Kidney (tissue), 13 donors: ENCODE measurements at regions not wholly inside any gene's neighbourhood (a gene's known extent, or its start where the extent isn't known, plus 50 kb on each side); places are given as distances from the start of the nearest gene placed in this dataset.

Source experiments
- DNase-seq, 5 donors: peaks; one replicate each; pipeline ENCODE4 v3.0.0-alpha.2; 2013 to 2020
- FAIRE-seq: peaks from 2 replicates; lab custom pipeline; 2012; peaks lifted over from hg19 to GRCh38; lab: Jason Lieb, UNC
- H3K27ac ChIP-seq, 2 donors: one replicate each; pipeline ENCODE4 v1.7.0; 2013; ENCODE audit warnings: low read depth in 2 of 2, low read length in 2 of 2, inconsistent platforms in 1 of 2
- H3K27me3 ChIP-seq: one replicate; pipeline ENCODE4 v1.7.1; 2013; ENCODE audit warnings: low read length, inconsistent platforms; ENCODE audit not compliant: control insufficient read depth, insufficient read depth
- H3K36me3 ChIP-seq, 3 donors: one replicate each; pipeline versions ENCODE4 v1.7.0 to v1.7.1; 2013; ENCODE audit warnings: low read length in 3 of 3, control low read depth in 1 of 3, inconsistent platforms in 1 of 3; ENCODE audit not compliant: insufficient read depth in 3 of 3, control insufficient read depth in 2 of 3
- H3K4me1 ChIP-seq, 3 donors: one replicate each; pipeline versions ENCODE4 v1.7.0 to v1.7.1; 2013; ENCODE audit warnings: low read length in 3 of 3, inconsistent platforms in 1 of 3, low read depth in 1 of 3; ENCODE audit not compliant: control insufficient read depth in 2 of 3, insufficient read depth in 2 of 3
- H3K4me3 ChIP-seq, 3 donors: one replicate each; pipeline versions ENCODE4 v1.7.0 to v1.8.1; 2013; ENCODE audit warnings: low read length in 3 of 3, control low read depth in 1 of 3, inconsistent platforms in 1 of 3
- H3K9ac ChIP-seq, 3 donors: one replicate each; pipeline versions ENCODE4 v1.7.0 to v1.7.1; 2013; ENCODE audit warnings: low read length in 3 of 3, control low read depth in 1 of 3, inconsistent platforms in 1 of 3
- H3K9me3 ChIP-seq, 3 donors: one replicate each; pipeline versions ENCODE4 v1.7.0 to v1.7.1; 2013; ENCODE audit warnings: low read length in 3 of 3, control low read depth in 1 of 3, inconsistent platforms in 1 of 3; ENCODE audit not compliant: control insufficient read depth in 2 of 3, insufficient read depth in 1 of 3
- CTCF ChIP-seq: IDR thresholded peaks from 3 replicates; pipeline ENCODE4 v1.5.1; 2012; ENCODE audit warnings: mild to moderate bottlenecking, moderate library complexity, borderline replicate concordance; ENCODE audit not compliant: insufficient read depth; ENCODE audit errors: extremely low read depth
- intact Hi-C: fragments of 100-400 bp; cut with DNase I; formaldehyde crosslinking; loops from one replicate; pipeline ENCODE4 v1.11.1; 2022
- donor health status: control.
- donor health status: control.
- donor health status: control.
- donor health status: control.
- donor health status: control.
- donor health status: DM: yes; HTN: yes; CAD: no.
- donor health status: Normal renal cell carcinoma (clear cell type).

GRCh38 chr7:1298931-1299885 lies 66.5 kb downstream of the UNCX start:
- no peak overlapping the region for H3K27ac ChIP-seq
- no peak for TF ChIP-seq CTCF
- no peaks in the 10 kb centered on the region for H3K4me1 ChIP-seq
- H3K4me3 ChIP-seq: no peak overlapping the region
- no peaks in the 10 kb centered on the region for H3K36me3 ChIP-seq
- H3K9ac ChIP-seq: no peak overlapping the region
- no peaks in the 10 kb centered on the region for H3K9me3 ChIP-seq
- intact Hi-C loops: no loop called here
- peaks cover 4% of the 10 kb centered on the region for H3K27me3 ChIP-seq
- peak; percentile 57 to 81 (median 63) for DNase-seq
- no peak for FAIRE-seq

GRCh38 chr7:1300206-1300605 lies 67.5 kb downstream of the UNCX start:
- Histone ChIP-seq H3K27me3 (peaks cover 4% of the 10 kb centered on the region), H3K4me3 (no peak overlapping the region), H3K36me3 (no peaks in the 10 kb centered on the region), H3K9ac (no peak overlapping the region), H3K4me1 (no peaks in the 10 kb centered on the region), H3K27ac (no peak overlapping the region), H3K9me3 (no peaks in the 10 kb centered on the region)
- DNase-seq (peak in 1 of 5 donors; percentile 58), FAIRE-seq (no peak)
- intact Hi-C loops: no loop called here
- no peak for TF ChIP-seq CTCF

- Histone ChIP-seq H3K9ac (no peak overlapping the region), H3K27ac (no peak overlapping the region), H3K27me3 (peaks cover 4% of the 10 kb centered on the region), H3K4me1 (no peaks in the 10 kb centered on the region), H3K4me3 (no peak overlapping the region), H3K36me3 (no peaks in the 10 kb centered on the region), H3K9me3 (no peaks in the 10 kb centered on the region)
- no peak for FAIRE-seq
- peak in 3 of 5 donors; percentile 28 to 63 (median 35) for DNase-seq
- TF ChIP-seq CTCF: no peak
- intact Hi-C loops: no loop called here
These were observed 68.0 kb downstream of the UNCX start for GRCh38 chr7:1300636-1301035.
